WTC11 (cell line): ENCODE measurements at regions not wholly inside any gene's neighbourhood (a gene's known extent, or its start where the extent isn't known, plus 50 kb on each side); places are given as distances from the start of the nearest gene placed in this dataset.

ENCODE experiments used
- ATAC-seq: fragments of 200-7000 bp; cut with Tn5 transposase; 2 replicates; pipeline ENCODE4 v1.10.0; 2021; ENCODE audit warnings: mild to moderate bottlenecking, moderate library complexity
- CTCF ChIA-PET: fragments of 300-600 bp; sonication (Branson Sonifier 250); formaldehyde crosslinking; loops from one replicate; lab custom pipeline; 2021; ENCODE audit warnings: antibody characterized with exemption; lab: Charles Lee
- POLR2A ChIA-PET: fragments of 350-600 bp; sonication (Branson Sonifier 250); formaldehyde crosslinking; loops from one replicate; lab custom pipeline; 2021; ENCODE audit warnings: antibody characterized with exemption; lab: Charles Lee
- DNase-seq: peaks from one replicate; pipeline ENCODE4 v3.0.0; 2021; ENCODE audit warnings: low spot score
- H3K27ac Mint-ChIP-seq: 2 replicates; pipeline ENCODE4 v1.8.0; 2021; ENCODE audit warnings: mixed read lengths
- H3K27me3 Mint-ChIP-seq: 2 replicates; pipeline ENCODE4 v1.8.0; 2021; ENCODE audit warnings: low read depth, mild to moderate bottlenecking, moderate library complexity, mixed read lengths
- H3K36me3 Mint-ChIP-seq: 2 replicates; pipeline ENCODE4 v1.8.0; 2021; ENCODE audit warnings: mixed read lengths
- H3K4me1 Mint-ChIP-seq: 2 replicates; pipeline ENCODE4 v1.8.0; 2022; ENCODE audit warnings: mixed read lengths
- H3K4me3 Mint-ChIP-seq: 2 replicates; pipeline ENCODE4 v1.8.0; 2021; ENCODE audit warnings: mild to moderate bottlenecking, moderate library complexity, mixed read lengths
- H3K9me3 Mint-ChIP-seq: 2 replicates; pipeline ENCODE4 v1.8.0; 2021; ENCODE audit warnings: mixed read lengths
- ARID4B ChIP-seq: sonication (generic); formaldehyde crosslinking; IDR thresholded peaks from 2 replicates; pipeline ENCODE4 v1.8.0; 2023; ENCODE audit warnings: missing genetic modification reagents, mild to moderate bottlenecking, borderline replicate concordance
- ATF1 ChIP-seq: sonication (generic); formaldehyde crosslinking; IDR thresholded peaks from 2 replicates; pipeline ENCODE4 v1.8.1; 2023; ENCODE audit warnings: mild to moderate bottlenecking, moderate library complexity, missing genetic modification reagents
- ATF3 ChIP-seq: sonication (generic); formaldehyde crosslinking; conservative IDR thresholded peaks from 2 replicates; pipeline ENCODE4 v1.8.1; 2022; ENCODE audit warnings: mild to moderate bottlenecking, missing genetic modification reagents
- CBFB ChIP-seq: sonication (generic); formaldehyde crosslinking; IDR thresholded peaks from 2 replicates; pipeline ENCODE4 v1.8.1; 2022; ENCODE audit warnings: mild to moderate bottlenecking, low read depth, missing genetic modification reagents
- CTCF ChIP-seq: fragments of 200-600 bp; IDR thresholded peaks from 2 replicates; pipeline ENCODE4 v1.8.0; 2022; ENCODE audit warnings: antibody characterized with exemption
- E2F4 ChIP-seq: sonication (generic); formaldehyde crosslinking; IDR thresholded peaks from 2 replicates; pipeline ENCODE4 v1.8.1; 2022; ENCODE audit warnings: low read depth, mild to moderate bottlenecking, moderate library complexity, missing genetic modification reagents, borderline replicate concordance
- ETV6 ChIP-seq: sonication (generic); formaldehyde crosslinking; IDR thresholded peaks from 2 replicates; pipeline ENCODE4 v1.8.1; 2022; ENCODE audit warnings: mild to moderate bottlenecking, missing genetic modification reagents
- JAZF1 ChIP-seq: fragments of 250-450 bp; sonication (Bioruptor Pico); IDR thresholded peaks from 2 replicates; pipeline ENCODE4 v1.9.0; 2021; ENCODE audit warnings: moderate library complexity, mild to moderate bottlenecking, inconsistent platforms
- KAT7 ChIP-seq: sonication (generic); formaldehyde crosslinking; IDR thresholded peaks from 2 replicates; pipeline ENCODE4 v1.8.1; 2023; ENCODE audit warnings: missing genetic modification reagents, mild to moderate bottlenecking, borderline replicate concordance
- NFE2L1 ChIP-seq: sonication (generic); formaldehyde crosslinking; IDR thresholded peaks from 2 replicates; pipeline ENCODE4 v1.8.1; 2023; ENCODE audit warnings: missing genetic modification reagents
- NR2C2 ChIP-seq: sonication (generic); formaldehyde crosslinking; IDR thresholded peaks from 2 replicates; pipeline ENCODE4 v1.8.0; 2022; ENCODE audit warnings: mild to moderate bottlenecking, missing genetic modification reagents
- PRRX2 ChIP-seq: fragments of 250-450 bp; sonication (Bioruptor Pico); IDR thresholded peaks from 2 replicates; pipeline ENCODE4 v1.8.0; 2021; ENCODE audit warnings: mild to moderate bottlenecking
- RELA ChIP-seq: sonication (generic); formaldehyde crosslinking; IDR thresholded peaks from 2 replicates; pipeline ENCODE4 v1.8.1; 2022; ENCODE audit warnings: missing genetic modification reagents, mild to moderate bottlenecking, borderline replicate concordance
- SMAD3 ChIP-seq: sonication (generic); formaldehyde crosslinking; IDR thresholded peaks from 2 replicates; pipeline ENCODE4 v1.8.0; 2022; ENCODE audit warnings: missing genetic modification reagents, mild to moderate bottlenecking, borderline replicate concordance
- TEAD1 ChIP-seq: sonication (generic); formaldehyde crosslinking; IDR thresholded peaks from 2 replicates; pipeline ENCODE4 v1.8.0; 2022; ENCODE audit warnings: mild to moderate bottlenecking, missing genetic modification reagents
- USF2 ChIP-seq: sonication (generic); formaldehyde crosslinking; IDR thresholded peaks from 2 replicates; pipeline ENCODE4 v1.8.1; 2023; ENCODE audit warnings: mild to moderate bottlenecking, missing genetic modification reagents, moderate library complexity
- ZNF138 ChIP-seq: sonication (generic); formaldehyde crosslinking; conservative IDR thresholded peaks from 2 replicates; pipeline ENCODE4 v1.8.1; 2022; ENCODE audit warnings: mild to moderate bottlenecking, moderate library complexity, missing genetic modification reagents
- ZNF396 ChIP-seq: fragments of 250-450 bp; sonication (Bioruptor Pico); IDR thresholded peaks from 2 replicates; pipeline ENCODE4 v1.8.0; 2021; ENCODE audit warnings: mild to moderate bottlenecking, moderate library complexity, borderline replicate concordance
- ZNF512 ChIP-seq: sonication (generic); formaldehyde crosslinking; IDR thresholded peaks from 2 replicates; pipeline ENCODE4 v1.8.1; 2022; ENCODE audit warnings: missing genetic modification reagents, borderline replicate concordance
- ZNF671 ChIP-seq: fragments of 250-450 bp; sonication (Bioruptor Pico); IDR thresholded peaks from 2 replicates; pipeline ENCODE4 v1.8.0; 2021; ENCODE audit warnings: mild to moderate bottlenecking

- ATAC-seq = no peak
- peaks cover 12% of the 10 kb centered on the region for H3K9me3 Mint-ChIP-seq
Measured at GRCh38 chr3:151561878-151562277, 101.0 kb upstream of the IGSF10 start.

GRCh38 chr3:151560738-151561137 is 99.9 kb upstream of the IGSF10 start:
- no peak for ATAC-seq
- TF ChIP-seq JAZF1 = no peak
- no peak for TF ChIP-seq ATF1 (CRISPR knock-in tag)
- no peak for TF ChIP-seq USF2 (CRISPR knock-in tag)
- TF ChIP-seq ATF3 (CRISPR knock-in tag) = no peak
- no peak for TF ChIP-seq NFE2L1 (CRISPR knock-in tag)
- TF ChIP-seq KAT7 (CRISPR knock-in tag) = no peak
- TF ChIP-seq ZNF396 (CRISPR knock-in tag) = no peak
- no peak for TF ChIP-seq PRRX2 (CRISPR knock-in tag)
- TF ChIP-seq ETV6 (CRISPR knock-in tag) = no peak
- TF ChIP-seq TEAD1 (CRISPR knock-in tag) = no peak
- no peak for TF ChIP-seq ZNF671 (CRISPR knock-in tag)
- no peak for TF ChIP-seq E2F4 (CRISPR knock-in tag)
- no peak for TF ChIP-seq ZNF512 (CRISPR knock-in tag)
- no peak for TF ChIP-seq NR2C2 (CRISPR knock-in tag)
- no peak for TF ChIP-seq SMAD3 (CRISPR knock-in tag)

More at GRCh38 chr3:151561878-151562277, 101.0 kb upstream of the IGSF10 start:
- Mint-ChIP-seq H3K27ac (no peak overlapping the region), H3K27me3 (peaks cover 6% of the 10 kb centered on the region; the same call in 1 of the 2 replicates), H3K36me3 (no peaks in the 10 kb centered on the region), H3K4me1 (peaks cover 18% of the 10 kb centered on the region), H3K4me3 (no peak overlapping the region)
- DNase-seq = no peak
- TF ChIP-seq ZNF138 (CRISPR knock-in tag) (no peak), TEAD1 (CRISPR knock-in tag) (no peak), CTCF (no peak), ARID4B (CRISPR knock-in tag) (no peak), RELA (CRISPR knock-in tag) (no peak), ZNF671 (CRISPR knock-in tag) (no peak), CBFB (CRISPR knock-in tag) (no peak)
- ChIA-PET CTCF (no interaction called here), POLR2A (no interaction called here)

More at GRCh38 chr3:151560738-151561137, 99.9 kb upstream of the IGSF10 start:
- H3K27me3 Mint-ChIP-seq = peaks cover 3% of the 10 kb centered on the region; the same call in 1 of the 2 replicates
- H3K4me1 Mint-ChIP-seq = peaks cover 15% of the 10 kb centered on the region
- DNase-seq = no peak
- H3K36me3 Mint-ChIP-seq = no peaks in the 10 kb centered on the region
- peaks cover 12% of the 10 kb centered on the region for H3K9me3 Mint-ChIP-seq
- no peak overlapping the region for H3K27ac Mint-ChIP-seq
- CTCF ChIA-PET = no interaction called here
- POLR2A ChIA-PET = no interaction called here
- no peak overlapping the region for H3K4me3 Mint-ChIP-seq
